GM13977 (cell line): ENCODE measurements at regions not wholly inside any gene's neighbourhood (a gene's known extent, or its start where the extent isn't known, plus 50 kb on each side); places are given as distances from the start of the nearest gene placed in this dataset.

Experiments used
- DNase-seq: peaks from one replicate; pipeline ENCODE4 v3.0.0; 2012; ENCODE audit warnings: low spot score
- in situ Hi-C: fragments of 300-500 bp; cut with MboI; formaldehyde crosslinking; loops from one replicate; pipeline ENCODE4 v1.12.0; 2022; ENCODE audit warnings: low sequenced_read_pairs, low pct_unique_long_range_greater_than_20kb, mixed read lengths, inconsistent platforms; ENCODE audit not compliant: unreplicated experiment
- TF ChIP-seq, protein P1 (sequence below): IDR thresholded peaks from 2 replicates; pipeline ENCODE4 v1.5.1; 2012; ENCODE audit warnings: mild to moderate bottlenecking, control low read depth; ENCODE audit not compliant: insufficient read depth; ENCODE audit errors: extremely low read depth, missing control alignments

DNA sequence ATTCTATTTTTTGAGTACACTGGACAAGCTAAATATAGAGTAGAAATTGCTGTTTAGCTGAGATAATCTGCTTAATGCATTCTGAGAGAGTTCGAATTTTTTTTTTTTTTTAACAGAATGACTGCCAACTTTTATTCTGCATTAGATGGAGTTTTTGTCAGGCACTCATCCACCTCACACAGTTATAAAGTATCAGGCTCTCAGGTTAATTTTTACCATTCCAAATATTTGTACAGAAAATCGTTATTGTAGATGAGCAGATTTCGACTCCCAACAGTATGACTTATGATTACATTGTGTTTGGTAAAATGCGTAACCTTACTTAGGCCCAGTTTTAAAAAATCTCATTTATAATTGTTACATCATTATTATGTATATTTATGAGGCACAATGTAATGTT, 1731.0 kb downstream of the GRIK2 start:
- DNase-seq = no peak
- TF ChIP-seq, protein P1, sequence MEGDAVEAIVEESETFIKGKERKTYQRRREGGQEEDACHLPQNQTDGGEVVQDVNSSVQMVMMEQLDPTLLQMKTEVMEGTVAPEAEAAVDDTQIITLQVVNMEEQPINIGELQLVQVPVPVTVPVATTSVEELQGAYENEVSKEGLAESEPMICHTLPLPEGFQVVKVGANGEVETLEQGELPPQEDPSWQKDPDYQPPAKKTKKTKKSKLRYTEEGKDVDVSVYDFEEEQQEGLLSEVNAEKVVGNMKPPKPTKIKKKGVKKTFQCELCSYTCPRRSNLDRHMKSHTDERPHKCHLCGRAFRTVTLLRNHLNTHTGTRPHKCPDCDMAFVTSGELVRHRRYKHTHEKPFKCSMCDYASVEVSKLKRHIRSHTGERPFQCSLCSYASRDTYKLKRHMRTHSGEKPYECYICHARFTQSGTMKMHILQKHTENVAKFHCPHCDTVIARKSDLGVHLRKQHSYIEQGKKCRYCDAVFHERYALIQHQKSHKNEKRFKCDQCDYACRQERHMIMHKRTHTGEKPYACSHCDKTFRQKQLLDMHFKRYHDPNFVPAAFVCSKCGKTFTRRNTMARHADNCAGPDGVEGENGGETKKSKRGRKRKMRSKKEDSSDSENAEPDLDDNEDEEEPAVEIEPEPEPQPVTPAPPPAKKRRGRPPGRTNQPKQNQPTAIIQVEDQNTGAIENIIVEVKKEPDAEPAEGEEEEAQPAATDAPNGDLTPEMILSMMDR = no peak
- in situ Hi-C loops = no loop called here

DNA sequence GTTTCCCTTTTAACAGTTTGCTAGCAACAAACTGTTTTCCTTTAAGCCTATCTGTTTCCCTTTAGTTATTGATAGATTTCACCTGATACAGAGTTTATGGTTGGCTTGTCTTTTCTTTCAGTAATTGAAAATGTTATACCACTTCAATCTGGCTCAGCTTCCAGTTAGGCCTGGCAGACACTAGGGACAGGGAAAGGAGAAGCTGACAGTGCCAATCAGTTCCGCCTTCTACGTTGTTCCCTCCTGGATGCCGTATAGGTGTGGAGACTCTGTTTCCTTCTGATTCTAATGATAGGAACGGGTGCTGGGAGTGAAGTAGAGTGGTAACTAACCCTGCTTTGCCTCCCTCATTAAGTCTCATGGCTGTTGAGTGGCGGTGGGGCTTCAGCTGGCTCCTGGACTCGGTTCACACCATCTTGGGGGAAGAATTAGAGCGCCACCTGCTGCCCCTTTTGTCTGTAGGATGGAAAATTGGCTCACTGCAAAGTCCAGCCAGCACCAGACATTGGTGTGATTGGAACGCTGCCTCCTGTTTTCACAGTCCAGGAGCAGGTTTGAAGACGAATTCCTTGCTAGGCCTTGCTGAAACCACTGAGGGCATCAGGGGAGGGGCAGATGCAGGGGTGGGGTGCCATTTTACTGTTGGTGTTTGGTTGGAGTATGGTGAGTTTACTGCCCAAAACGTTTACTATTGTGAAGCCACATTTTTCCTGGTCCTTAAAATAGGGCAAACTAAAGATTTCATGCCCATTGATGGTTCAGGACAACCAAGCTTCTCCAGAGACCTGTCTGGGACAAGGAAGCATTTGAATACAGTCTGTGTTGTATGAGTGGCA, 1729.5 kb downstream of the GRIK2 start:
- DNase-seq = peak; percentile 17
- in situ Hi-C loops = no loop called here
- TF ChIP-seq, protein P1 = peak; percentile 82

GRCh38 chr6:103119056-103119455, 1725.5 kb downstream of the GRIK2 start:
- in situ Hi-C loops = no loop called here
- DNase-seq = no peak
- TF ChIP-seq, protein P1 = no peak

DNA sequence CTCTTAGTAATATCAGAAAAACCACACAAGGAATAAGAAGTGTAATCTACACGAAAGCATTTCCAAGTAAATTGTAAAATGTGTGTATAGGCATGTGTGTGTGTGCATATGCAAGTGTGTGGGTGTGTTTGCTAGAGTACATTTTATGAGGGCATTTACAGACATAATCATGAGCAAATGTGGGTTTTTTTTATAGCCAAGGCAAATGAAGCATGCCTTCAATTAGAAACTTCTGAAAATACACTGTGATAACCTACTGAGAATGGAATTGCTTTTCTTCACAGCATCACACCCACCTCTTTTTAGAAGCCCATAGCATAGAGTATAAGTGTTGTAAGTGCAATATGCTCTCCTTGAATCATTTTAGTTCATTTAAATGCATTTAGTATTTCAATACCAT, 1721.1 kb downstream of the GRIK2 start:
- in situ Hi-C loops = no loop called here
- TF ChIP-seq, protein P1 = no peak
- DNase-seq = no peak

DNA sequence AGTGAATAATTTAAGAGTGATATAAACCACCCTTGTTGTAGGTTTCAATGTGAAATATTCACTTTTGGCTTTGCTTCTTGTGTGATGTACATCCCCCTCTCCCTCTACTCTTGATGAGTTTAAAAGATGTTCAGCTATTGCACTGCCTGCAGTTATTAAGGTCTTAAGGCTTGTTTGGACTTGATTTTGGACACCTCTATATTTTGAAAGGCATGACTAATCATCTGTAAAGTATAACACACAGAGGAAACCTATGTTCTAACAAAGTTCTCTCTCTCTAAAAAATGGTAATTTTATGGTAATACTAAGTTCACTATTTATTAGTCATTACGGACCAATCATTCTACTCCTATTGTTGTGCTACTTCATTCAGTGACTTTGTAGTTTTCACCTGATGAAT, 1719.9 kb downstream of the GRIK2 start:
- in situ Hi-C loops = no loop called here
- no peak for DNase-seq
- TF ChIP-seq, protein P1 = no peak

DNA sequence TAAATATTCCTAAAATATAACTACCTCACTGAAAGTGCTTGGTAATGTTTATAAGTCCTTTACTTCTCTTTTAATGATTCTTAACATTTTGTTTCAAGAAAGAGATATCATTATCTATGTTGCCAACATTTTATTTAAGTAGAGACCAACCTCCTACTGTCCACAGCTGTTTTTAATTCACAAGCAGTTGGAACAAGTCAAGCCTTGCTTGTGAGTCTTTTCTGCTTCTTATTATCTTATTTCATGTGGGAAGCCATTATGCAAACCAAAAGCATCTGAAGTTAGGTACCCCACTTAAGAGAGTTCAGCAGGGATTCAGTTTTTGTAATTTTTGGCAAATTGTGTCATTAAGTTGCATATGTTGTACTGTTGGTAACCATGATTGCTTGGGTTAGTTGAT, 1714.5 kb downstream of the GRIK2 start:
- in situ Hi-C loops = no loop called here
- no peak for DNase-seq
- TF ChIP-seq, protein P1 = no peak
